ENCODE measurements at regions not wholly inside any gene's neighbourhood (a gene's known extent, or its start where the extent isn't known, plus 50 kb on each side); places are given as distances from the start of the nearest gene placed in this dataset.

- no peak for TF ChIP-seq CTCF (IDR thresholded peaks at IDR 0.05; ENCODE audit: low read depth, low read length)
- H3K4me3 ChIP-seq (ENCODE audit: low read depth, low read length) = no peak overlapping the region
These were observed 137.3 kb downstream of the ZNF281 start for GRCh38 chr1:200272481-200273068.

GRCh38 chr1:200269256-200269655 is 140.6 kb downstream of the ZNF281 start:
- TF ChIP-seq CTCF (IDR thresholded peaks at IDR 0.05; ENCODE audit: low read depth, low read length) = no peak
- H3K4me3 ChIP-seq (ENCODE audit: low read depth, low read length) = no peak overlapping the region

DNA sequence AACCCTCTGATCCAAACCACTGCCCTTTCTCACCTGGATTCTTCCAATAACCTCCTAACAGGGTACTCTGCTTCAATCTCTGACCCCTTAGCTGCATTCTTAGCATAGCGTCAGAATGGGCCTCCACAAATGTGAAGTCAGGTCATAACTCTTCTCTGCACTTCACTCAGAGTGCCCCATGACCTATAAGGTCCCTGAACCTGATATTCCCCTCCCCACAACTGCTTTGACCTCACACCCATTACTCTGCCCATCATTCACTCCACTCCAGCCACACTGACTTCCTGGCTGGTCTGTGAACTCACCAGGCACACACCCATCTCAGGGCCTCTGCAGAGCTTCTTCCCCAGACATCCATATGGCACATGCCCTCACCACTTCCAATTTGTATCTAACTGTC is 141.9 kb downstream of the ZNF281 start:
- H3K4me3 ChIP-seq (ENCODE audit: low read depth, low read length) = no peak overlapping the region
- TF ChIP-seq CTCF (IDR thresholded peaks at IDR 0.05; ENCODE audit: low read depth, low read length) = no peak

- no peak overlapping the region for H3K4me3 ChIP-seq (ENCODE audit: low read depth, low read length)
- no peak for TF ChIP-seq CTCF (IDR thresholded peaks at IDR 0.05; ENCODE audit: low read depth, low read length)
These were observed 142.4 kb downstream of the ZNF281 start for GRCh38 chr1:200267458-200267857.

- no peak for TF ChIP-seq CTCF (IDR thresholded peaks at IDR 0.05; ENCODE audit: low read depth, low read length)
- no peak overlapping the region for H3K4me3 ChIP-seq (ENCODE audit: low read depth, low read length)
These were observed 143.0 kb downstream of the ZNF281 start for GRCh38 chr1:200266871-200267270.

DNA sequence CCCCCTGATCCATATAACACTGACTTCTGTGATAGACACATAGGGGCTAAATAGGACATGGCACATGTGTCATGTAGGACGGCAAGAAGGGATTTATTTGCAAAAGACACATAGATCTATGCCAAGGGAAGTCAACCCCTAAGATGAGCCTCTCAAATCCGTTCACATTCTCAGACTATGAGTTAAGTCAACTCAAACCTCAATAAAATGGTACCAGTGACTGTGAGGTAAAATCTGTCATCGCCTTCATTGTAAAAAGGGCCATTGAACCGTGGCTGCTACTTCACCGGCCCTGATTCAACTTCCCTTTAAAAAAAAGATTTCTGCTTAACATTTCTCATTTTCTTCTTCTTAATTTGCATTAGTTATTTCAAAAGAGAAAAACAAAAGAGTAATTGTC is 144.0 kb downstream of the ZNF281 start:
- no peak overlapping the region for H3K4me3 ChIP-seq (ENCODE audit: low read depth, low read length)
- TF ChIP-seq CTCF (IDR thresholded peaks at IDR 0.05; ENCODE audit: low read depth, low read length) = no peak

GRCh38 chr1:200265104-200265503 is 144.7 kb downstream of the ZNF281 start:
- no peak overlapping the region for H3K4me3 ChIP-seq (ENCODE audit: low read depth, low read length)
- TF ChIP-seq CTCF (IDR thresholded peaks at IDR 0.05; ENCODE audit: low read depth, low read length) = no peak

Data from WI38 (cell line).